Transverse colon (tissue), 3 donors: ENCODE measurements at regions not wholly inside any gene's neighbourhood (a gene's known extent, or its start where the extent isn't known, plus 50 kb on each side); places are given as distances from the start of the nearest gene placed in this dataset.

Experiments used
- EP300 ChIP-seq: sonication (generic); formaldehyde crosslinking; IDR thresholded peaks from one replicate; pipeline ENCODE4 v1.6.1; 2017; ENCODE audit warnings: antibody characterized with exemption, low read depth
- POLR2A ChIP-seq: fragments of 450-650 bp; IDR thresholded peaks from one replicate; pipeline ENCODE4 v1.6.1; 2016; ENCODE audit warnings: antibody characterized with exemption, mild to moderate bottlenecking, moderate library complexity
- TF ChIP-seq, protein P1 (sequence below), 5 experiments: fragments of 200-600 bp in 3 of 5; fragments of 450-650 bp in 2 of 5; sonication (generic) in 3 of 5; IDR thresholded peaks; 1 replicate in 2 of 5; 2 replicates in 3 of 5; pipeline ENCODE4 v1.5.1; 2016 to 2017; ENCODE audit warnings: antibody characterized with exemption in 5 of 5, inconsistent platforms in 3 of 5, mild to moderate bottlenecking in 2 of 5, moderate library complexity in 1 of 5

DNA sequence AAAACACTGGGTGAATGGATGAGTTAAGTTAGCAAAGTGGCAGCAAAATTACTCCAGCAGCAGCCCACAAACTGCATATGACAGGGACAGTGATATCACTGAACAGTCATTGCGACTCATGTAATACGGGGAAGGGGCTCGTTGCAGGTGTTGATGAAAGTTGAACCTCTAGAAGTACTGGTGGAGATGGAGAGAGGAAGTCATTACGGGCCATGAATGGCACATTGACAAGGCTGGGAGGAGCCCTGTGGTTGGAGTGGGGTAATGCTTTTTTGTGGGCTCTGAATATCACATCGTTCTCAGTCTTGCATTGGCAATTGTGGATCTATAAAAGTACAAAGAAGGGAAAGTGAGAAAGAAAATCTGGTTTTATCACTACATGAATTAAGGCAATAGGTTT is 278.1 kb downstream of the ZPLD1 start:
- TF ChIP-seq POLR2A: no peak
- TF ChIP-seq, protein P1, sequence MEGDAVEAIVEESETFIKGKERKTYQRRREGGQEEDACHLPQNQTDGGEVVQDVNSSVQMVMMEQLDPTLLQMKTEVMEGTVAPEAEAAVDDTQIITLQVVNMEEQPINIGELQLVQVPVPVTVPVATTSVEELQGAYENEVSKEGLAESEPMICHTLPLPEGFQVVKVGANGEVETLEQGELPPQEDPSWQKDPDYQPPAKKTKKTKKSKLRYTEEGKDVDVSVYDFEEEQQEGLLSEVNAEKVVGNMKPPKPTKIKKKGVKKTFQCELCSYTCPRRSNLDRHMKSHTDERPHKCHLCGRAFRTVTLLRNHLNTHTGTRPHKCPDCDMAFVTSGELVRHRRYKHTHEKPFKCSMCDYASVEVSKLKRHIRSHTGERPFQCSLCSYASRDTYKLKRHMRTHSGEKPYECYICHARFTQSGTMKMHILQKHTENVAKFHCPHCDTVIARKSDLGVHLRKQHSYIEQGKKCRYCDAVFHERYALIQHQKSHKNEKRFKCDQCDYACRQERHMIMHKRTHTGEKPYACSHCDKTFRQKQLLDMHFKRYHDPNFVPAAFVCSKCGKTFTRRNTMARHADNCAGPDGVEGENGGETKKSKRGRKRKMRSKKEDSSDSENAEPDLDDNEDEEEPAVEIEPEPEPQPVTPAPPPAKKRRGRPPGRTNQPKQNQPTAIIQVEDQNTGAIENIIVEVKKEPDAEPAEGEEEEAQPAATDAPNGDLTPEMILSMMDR (IDR thresholded peaks at IDR 0.05): no peak
- TF ChIP-seq EP300: no peak
